HepG2 (cell line): ENCODE measurements at regions not wholly inside any gene's neighbourhood (a gene's known extent, or its start where the extent isn't known, plus 50 kb on each side); places are given as distances from the start of the nearest gene placed in this dataset.

Source experiments
- ATAC-seq: fragments of 200-7000 bp; cut with Tn5 transposase; 3 replicates; pipeline ENCODE4 v1.9.1; 2020; ENCODE audit warnings: mild to moderate bottlenecking, moderate library complexity
- BruUV-seq: library from RNA; stranded (reverse); fragments of 400-500 nt; replicated peaks from 2 replicates; lab custom pipeline; 2021; lab: Mats Ljungman, UMichigan
- CTCF ChIA-PET: fragments of 300-600 bp; formaldehyde crosslinking; extraction: SDS; loops from one replicate; lab custom pipeline; 2021; ENCODE audit warnings: low total read pairs, inconsistent platforms, low intra/inter-chr PET ratio; lab: Yijun Ruan, JAX
- POLR2A ChIA-PET: fragments of 350-600 bp; sonication (Branson Sonifier 250); formaldehyde crosslinking; loops from one replicate; lab custom pipeline; 2020; ENCODE audit warnings: antibody characterized with exemption, inconsistent platforms; lab: Yijun Ruan, JAX
- DNase-seq: peaks from one replicate; pipeline ENCODE4 v3.0.0-alpha.2; 2015; ENCODE audit warnings: low spot score
- FAIRE-seq: peaks from 3 replicates; lab custom pipeline; 2011; peaks lifted over from hg19 to GRCh38; lab: Jason Lieb, UNC
- H2AFZ ChIP-seq: one replicate; pipeline ENCODE4 v1.6.1; 2011; ENCODE audit warnings: low read length, inconsistent platforms
- H3K27ac ChIP-seq: fragments of 300-600 bp; 3 replicates; pipeline ENCODE4 v1.8.0; 2011; ENCODE audit warnings: mixed run types, mild to moderate bottlenecking, mixed read lengths, low read length, inconsistent platforms; ENCODE audit not compliant: insufficient read depth; ENCODE audit errors: extremely low read length
- H3K27me3 ChIP-seq, 2 experiments: fragments of 200-600 bp in 1 of 2; 2 replicates in 1 of 2; 3 replicates in 1 of 2; pipeline versions ENCODE4 v1.6.0 to v1.8.0; 2011; ENCODE audit warnings: low read length in 2 of 2, mild to moderate bottlenecking in 2 of 2, moderate library complexity in 2 of 2, inconsistent platforms in 1 of 2; ENCODE audit not compliant: insufficient read depth in 2 of 2, control insufficient read depth in 1 of 2
- H3K36me3 ChIP-seq, 2 experiments: fragments of 200-600 bp in 1 of 2; replicated peaks in 1 of 2; 2 replicates in 1 of 2; 3 replicates in 1 of 2; pipeline versions ENCODE4 v1.5.1 to v1.8.0; 2011; ENCODE audit warnings: low read length in 2 of 2, inconsistent platforms in 1 of 2; ENCODE audit not compliant: insufficient read depth in 2 of 2, control insufficient read depth in 1 of 2
- H3K4me1 ChIP-seq: 2 replicates; pipeline ENCODE4 v1.5.1; 2012; ENCODE audit warnings: low read length, inconsistent platforms; ENCODE audit not compliant: insufficient read depth
- H3K4me2 ChIP-seq: 2 replicates; pipeline ENCODE4 v1.6.0; 2011; ENCODE audit warnings: low read depth, low read length, inconsistent platforms
- H3K4me3 ChIP-seq, 3 experiments: fragments of 200-600 bp in 1 of 3; sonication (generic), shearing (Covaris generic) in 1 of 3; replicated peaks in 1 of 3; 2 replicates each; pipeline ENCODE4 v1.5.1; 2011 to 2016; ENCODE audit warnings: low read length in 3 of 3, inconsistent platforms in 2 of 3, low read depth in 2 of 3, mild to moderate bottlenecking in 2 of 3, control low read depth in 1 of 3, mixed read lengths in 1 of 3; ENCODE audit not compliant: insufficient read depth in 1 of 3
- H3K79me2 ChIP-seq: one replicate; pipeline ENCODE4 v1.6.1; 2011; ENCODE audit warnings: low read length, inconsistent platforms; ENCODE audit not compliant: insufficient read depth
- H3K9ac ChIP-seq: 2 replicates; pipeline ENCODE4 v1.6.0; 2011; ENCODE audit warnings: mild to moderate bottlenecking, low read depth, low read length, inconsistent platforms; ENCODE audit not compliant: insufficient read depth
- H3K9me3 ChIP-seq: 2 replicates; pipeline ENCODE4 v1.5.1; 2012; ENCODE audit warnings: mild to moderate bottlenecking, low read length
- H4K20me1 ChIP-seq: 2 replicates; pipeline ENCODE4 v1.6.0; 2011; ENCODE audit warnings: inconsistent platforms, mild to moderate bottlenecking, low read length, moderate library complexity; ENCODE audit not compliant: insufficient read depth
- CC2D1A ChIP-seq: sonication (generic); formaldehyde crosslinking; IDR thresholded peaks from 2 replicates; pipeline ENCODE4 v1.8.1; 2023; ENCODE audit warnings: mild to moderate bottlenecking, missing genetic modification reagents
- IRF2 ChIP-seq: IDR thresholded peaks from 2 replicates; pipeline ENCODE4 v1.6.1; 2018; ENCODE audit warnings: missing genetic modification reagents, missing compliant biosample characterization
- JUND ChIP-seq: sonication (generic); formaldehyde crosslinking; IDR thresholded peaks from 2 replicates; pipeline ENCODE4 v1.8.0; 2022; ENCODE audit warnings: mild to moderate bottlenecking, missing genetic modification reagents
- MED1 ChIP-seq: sonication (generic); formaldehyde crosslinking; IDR thresholded peaks from 2 replicates; pipeline ENCODE4 v1.4.0; 2020; ENCODE audit warnings: missing genetic modification reagents
- MIER2 ChIP-seq: IDR thresholded peaks from 2 replicates; pipeline ENCODE4 v1.6.1; 2016; ENCODE audit warnings: missing biosample characterization, missing genetic modification reagents
- NR2F6 ChIP-seq, 2 experiments: IDR thresholded peaks; 2 replicates each; pipeline ENCODE4 v1.6.1; 2016; ENCODE audit warnings: antibody characterized with exemption in 1 of 2, mild to moderate bottlenecking in 1 of 2
- SMAD9 ChIP-seq: sonication (generic); formaldehyde crosslinking; IDR thresholded peaks from 2 replicates; pipeline ENCODE4 v1.5.1; 2020; ENCODE audit warnings: mild to moderate bottlenecking, missing genetic modification reagents
- ZFP37 ChIP-seq: sonication (generic); formaldehyde crosslinking; IDR thresholded peaks from 2 replicates; pipeline ENCODE4 v1.4.0; 2020; ENCODE audit warnings: missing genetic modification reagents, borderline replicate concordance
- ZFX ChIP-seq: sonication (generic); formaldehyde crosslinking; IDR thresholded peaks from 2 replicates; pipeline ENCODE4 v1.4.0; 2020; ENCODE audit warnings: mild to moderate bottlenecking, low read depth, missing genetic modification reagents, moderate library complexity
- ZNF274 ChIP-seq: sonication (generic); formaldehyde crosslinking; IDR thresholded peaks from 2 replicates; pipeline ENCODE4 v1.5.1; 2020; ENCODE audit warnings: mild to moderate bottlenecking, missing genetic modification reagents
- ZNF44 ChIP-seq: sonication (generic); formaldehyde crosslinking; IDR thresholded peaks from 2 replicates; pipeline ENCODE4 v1.5.1; 2020; ENCODE audit warnings: mild to moderate bottlenecking, missing genetic modification reagents
- ZNF672 ChIP-seq: sonication (generic); formaldehyde crosslinking; IDR thresholded peaks from 2 replicates; pipeline ENCODE4 v1.8.1; 2022; ENCODE audit warnings: missing genetic modification reagents
- ZNF792 ChIP-seq: IDR thresholded peaks from 2 replicates; pipeline ENCODE4 v1.6.1; 2016
- WGBS: methylation state at CpG from one replicate; pipeline ENCODE4 v1.1.6; 2017; ENCODE audit warnings: low lambda C conversion rate; 5-methylcytosine and 5-hydroxymethylcytosine counted together
- in situ Hi-C: cut with HindIII; loops from 2 replicates; pipeline ENCODE4 v1.10.0; 2017; ENCODE audit warnings: low pct_unique_long_range_greater_than_20kb; ENCODE audit not compliant: extremely low pct_ligation_motif_present
- intact Hi-C: fragments of 100-400 bp; cut with micrococcal nuclease; formaldehyde crosslinking; loops from one replicate; pipeline ENCODE4 v1.10.0; 2022; ENCODE audit not compliant: unreplicated experiment
- TF ChIP-seq, protein P1 (sequence below): sonication (generic); formaldehyde crosslinking; IDR thresholded peaks from 2 replicates; pipeline ENCODE4; 2020; ENCODE audit warnings: missing genetic modification reagents, mild to moderate bottlenecking, borderline replicate concordance
- TF ChIP-seq, protein P2 (sequence below): sonication (generic); formaldehyde crosslinking; conservative IDR thresholded peaks from 2 replicates; pipeline ENCODE4 v1.4.0; 2020; ENCODE audit warnings: missing genetic modification reagents
- TF ChIP-seq, protein P3 (sequence below): sonication (generic); formaldehyde crosslinking; IDR thresholded peaks from 2 replicates; pipeline ENCODE4 v1.4.0; 2020; ENCODE audit warnings: missing genetic modification reagents, borderline replicate concordance
- TF ChIP-seq, protein P4 (sequence below): sonication (generic); IDR thresholded peaks from 2 replicates; pipeline ENCODE4 v1.6.1; 2016; ENCODE audit warnings: low read depth, borderline replicate concordance

DNA sequence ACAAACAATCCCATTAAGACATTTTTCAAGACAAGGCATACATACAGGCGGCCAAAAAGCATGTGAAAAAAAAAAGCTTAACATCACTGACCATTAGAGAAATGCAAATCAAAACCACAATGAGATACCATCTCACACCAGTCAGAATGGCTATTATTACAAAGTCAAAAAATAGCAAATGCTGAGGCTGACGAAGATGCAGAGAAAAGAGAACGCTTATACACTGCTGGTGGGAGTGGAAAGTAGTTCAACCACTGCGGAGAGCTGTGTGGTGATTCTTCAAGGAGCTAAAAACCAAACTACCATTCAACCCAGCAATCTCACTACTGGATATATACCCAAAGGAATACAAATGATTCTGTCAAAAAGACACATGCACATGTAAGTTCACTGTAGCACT, 216.7 kb downstream of the FOXG1 start:
- no peak for ATAC-seq
- POLR2A ChIA-PET = no interaction called here
- Histone ChIP-seq H3K4me1 (no peaks in the 10 kb centered on the region), H4K20me1 (no peaks in the 10 kb centered on the region), H3K4me3 (no peak overlapping the region), H3K4me2 (no peak overlapping the region), H3K36me3 (no peaks in the 10 kb centered on the region), H3K9ac (no peak overlapping the region), H2AFZ (no peak overlapping the region), H3K27me3 (no peaks in the 10 kb centered on the region), H3K27ac (no peak overlapping the region), H3K79me2 (no peaks in the 10 kb centered on the region), H3K9me3 (peaks cover 91% of the 10 kb centered on the region)
- CTCF ChIA-PET = no interaction called here
- no peak for DNase-seq
- TF ChIP-seq JUND (CRISPR knock-in tag) = no peak
- no peak for TF ChIP-seq CC2D1A (CRISPR knock-in tag)
- TF ChIP-seq ZNF792 (CRISPR knock-in tag) = no peak
- no peak for TF ChIP-seq ZNF274
- no peak for TF ChIP-seq MED1 (CRISPR knock-in tag)
- no peak for TF ChIP-seq NR2F6 (IDR thresholded peaks at IDR 0.05)
- no peak for TF ChIP-seq NR2F6 (CRISPR knock-in tag; IDR thresholded peaks at IDR 0.05)
- TF ChIP-seq ZNF44 (CRISPR knock-in tag) = no peak
- TF ChIP-seq, protein P1, sequence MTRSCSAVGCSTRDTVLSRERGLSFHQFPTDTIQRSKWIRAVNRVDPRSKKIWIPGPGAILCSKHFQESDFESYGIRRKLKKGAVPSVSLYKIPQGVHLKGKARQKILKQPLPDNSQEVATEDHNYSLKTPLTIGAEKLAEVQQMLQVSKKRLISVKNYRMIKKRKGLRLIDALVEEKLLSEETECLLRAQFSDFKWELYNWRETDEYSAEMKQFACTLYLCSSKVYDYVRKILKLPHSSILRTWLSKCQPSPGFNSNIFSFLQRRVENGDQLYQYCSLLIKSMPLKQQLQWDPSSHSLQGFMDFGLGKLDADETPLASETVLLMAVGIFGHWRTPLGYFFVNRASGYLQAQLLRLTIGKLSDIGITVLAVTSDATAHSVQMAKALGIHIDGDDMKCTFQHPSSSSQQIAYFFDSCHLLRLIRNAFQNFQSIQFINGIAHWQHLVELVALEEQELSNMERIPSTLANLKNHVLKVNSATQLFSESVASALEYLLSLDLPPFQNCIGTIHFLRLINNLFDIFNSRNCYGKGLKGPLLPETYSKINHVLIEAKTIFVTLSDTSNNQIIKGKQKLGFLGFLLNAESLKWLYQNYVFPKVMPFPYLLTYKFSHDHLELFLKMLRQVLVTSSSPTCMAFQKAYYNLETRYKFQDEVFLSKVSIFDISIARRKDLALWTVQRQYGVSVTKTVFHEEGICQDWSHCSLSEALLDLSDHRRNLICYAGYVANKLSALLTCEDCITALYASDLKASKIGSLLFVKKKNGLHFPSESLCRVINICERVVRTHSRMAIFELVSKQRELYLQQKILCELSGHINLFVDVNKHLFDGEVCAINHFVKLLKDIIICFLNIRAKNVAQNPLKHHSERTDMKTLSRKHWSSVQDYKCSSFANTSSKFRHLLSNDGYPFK (CRISPR knock-in tag) = no peak
- TF ChIP-seq ZFP37 = no peak
- TF ChIP-seq, protein P2, sequence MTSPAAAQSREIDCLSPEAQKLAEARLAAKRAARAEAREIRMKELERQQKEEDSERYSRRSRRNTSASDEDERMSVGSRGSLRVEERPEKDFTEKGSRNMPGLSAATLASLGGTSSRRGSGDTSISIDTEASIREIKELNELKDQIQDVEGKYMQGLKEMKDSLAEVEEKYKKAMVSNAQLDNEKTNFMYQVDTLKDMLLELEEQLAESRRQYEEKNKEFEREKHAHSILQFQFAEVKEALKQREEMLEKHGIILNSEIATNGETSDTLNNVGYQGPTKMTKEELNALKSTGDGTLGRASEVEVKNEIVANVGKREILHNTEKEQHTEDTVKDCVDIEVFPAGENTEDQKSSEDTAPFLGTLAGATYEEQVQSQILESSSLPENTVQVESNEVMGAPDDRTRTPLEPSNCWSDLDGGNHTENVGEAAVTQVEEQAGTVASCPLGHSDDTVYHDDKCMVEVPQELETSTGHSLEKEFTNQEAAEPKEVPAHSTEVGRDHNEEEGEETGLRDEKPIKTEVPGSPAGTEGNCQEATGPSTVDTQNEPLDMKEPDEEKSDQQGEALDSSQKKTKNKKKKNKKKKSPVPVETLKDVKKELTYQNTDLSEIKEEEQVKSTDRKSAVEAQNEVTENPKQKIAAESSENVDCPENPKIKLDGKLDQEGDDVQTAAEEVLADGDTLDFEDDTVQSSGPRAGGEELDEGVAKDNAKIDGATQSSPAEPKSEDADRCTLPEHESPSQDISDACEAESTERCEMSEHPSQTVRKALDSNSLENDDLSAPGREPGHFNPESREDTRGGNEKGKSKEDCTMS (CRISPR knock-in tag) = no peak
- TF ChIP-seq MIER2 (CRISPR knock-in tag) = no peak
- TF ChIP-seq, protein P3, sequence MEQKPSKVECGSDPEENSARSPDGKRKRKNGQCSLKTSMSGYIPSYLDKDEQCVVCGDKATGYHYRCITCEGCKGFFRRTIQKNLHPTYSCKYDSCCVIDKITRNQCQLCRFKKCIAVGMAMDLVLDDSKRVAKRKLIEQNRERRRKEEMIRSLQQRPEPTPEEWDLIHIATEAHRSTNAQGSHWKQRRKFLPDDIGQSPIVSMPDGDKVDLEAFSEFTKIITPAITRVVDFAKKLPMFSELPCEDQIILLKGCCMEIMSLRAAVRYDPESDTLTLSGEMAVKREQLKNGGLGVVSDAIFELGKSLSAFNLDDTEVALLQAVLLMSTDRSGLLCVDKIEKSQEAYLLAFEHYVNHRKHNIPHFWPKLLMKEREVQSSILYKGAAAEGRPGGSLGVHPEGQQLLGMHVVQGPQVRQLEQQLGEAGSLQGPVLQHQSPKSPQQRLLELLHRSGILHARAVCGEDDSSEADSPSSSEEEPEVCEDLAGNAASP (CRISPR knock-in tag) = no peak
- TF ChIP-seq ZNF672 (CRISPR knock-in tag) = no peak
- TF ChIP-seq IRF2 (CRISPR knock-in tag) = no peak
- no peak for TF ChIP-seq SMAD9
- no peak for TF ChIP-seq ZFX (CRISPR knock-in tag)
- TF ChIP-seq, protein P4, sequence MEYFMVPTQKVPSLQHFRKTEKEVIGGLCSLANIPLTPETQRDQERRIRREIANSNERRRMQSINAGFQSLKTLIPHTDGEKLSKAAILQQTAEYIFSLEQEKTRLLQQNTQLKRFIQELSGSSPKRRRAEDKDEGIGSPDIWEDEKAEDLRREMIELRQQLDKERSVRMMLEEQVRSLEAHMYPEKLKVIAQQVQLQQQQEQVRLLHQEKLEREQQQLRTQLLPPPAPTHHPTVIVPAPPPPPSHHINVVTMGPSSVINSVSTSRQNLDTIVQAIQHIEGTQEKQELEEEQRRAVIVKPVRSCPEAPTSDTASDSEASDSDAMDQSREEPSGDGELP = no peak
- 20% methylated on average over 4 of the region's 4 CpGs for WGBS
- no TSS peak for BruUV-seq
- in situ Hi-C loops (no loop called here), intact Hi-C loops (no loop called here)
- no peak for FAIRE-seq
